ENCODE measurements at regions not wholly inside any gene's neighbourhood (a gene's known extent, or its start where the extent isn't known, plus 50 kb on each side); places are given as distances from the start of the nearest gene placed in this dataset.

GRCh38 chrX:7263330-7263729 is 115.4 kb upstream of the PUDP start:
- no peak for TF ChIP-seq ZNF274 (IDR thresholded peaks at IDR 0.05; ENCODE audit: low read depth, low read length)
- TF ChIP-seq YY1 (IDR thresholded peaks at IDR 0.05; ENCODE audit: insufficient read depth, insufficient read length) = no peak
